Omental fat pad (tissue), 3 donors: ENCODE measurements at regions not wholly inside any gene's neighbourhood (a gene's known extent, or its start where the extent isn't known, plus 50 kb on each side); places are given as distances from the start of the nearest gene placed in this dataset.
"Not testable (repeated sequence)": the region's sequence is repeated elsewhere in the genome, so short reads cannot be mapped to it uniquely, and the experiment has no call there.

ENCODE experiments used
- ATAC-seq: fragments of 150-250 bp; one replicate; pipeline ENCODE4 v1.9.1; 2016; ENCODE audit warnings: mild to moderate bottlenecking, moderate library complexity; ENCODE audit not compliant: low FRiP score
- DNase-seq: peaks from one replicate; pipeline ENCODE4 v3.0.0-alpha.2; 2019; ENCODE audit warnings: low spot score
- TF ChIP-seq, protein P1 (sequence below), 3 donors: fragments of 450-650 bp; IDR thresholded peaks; one replicate each; pipeline ENCODE4 v1.5.1; 2016 to 2017; ENCODE audit warnings: antibody characterized with exemption in 3 of 3, mild to moderate bottlenecking in 3 of 3, moderate library complexity in 2 of 3

DNA sequence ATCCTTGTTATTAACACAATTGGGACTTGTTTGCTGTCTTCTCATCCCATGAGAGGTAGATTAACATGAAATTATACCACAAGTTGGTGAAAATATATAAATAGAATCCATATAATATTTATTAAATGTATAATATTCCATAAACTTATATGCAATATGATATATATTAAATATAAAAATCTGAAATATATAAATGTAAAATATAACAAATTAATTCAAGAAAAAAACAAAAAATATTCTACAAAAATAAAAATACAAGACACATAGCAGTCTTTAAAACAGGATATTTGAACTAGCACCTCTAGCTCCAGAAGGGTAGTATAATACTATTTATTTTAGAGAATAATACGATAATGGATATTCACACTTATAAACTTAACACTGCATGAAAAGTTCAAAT is 603.3 kb upstream of the FLRT2 start:
- no peak for DNase-seq
- no peak for ATAC-seq
- TF ChIP-seq, protein P1, sequence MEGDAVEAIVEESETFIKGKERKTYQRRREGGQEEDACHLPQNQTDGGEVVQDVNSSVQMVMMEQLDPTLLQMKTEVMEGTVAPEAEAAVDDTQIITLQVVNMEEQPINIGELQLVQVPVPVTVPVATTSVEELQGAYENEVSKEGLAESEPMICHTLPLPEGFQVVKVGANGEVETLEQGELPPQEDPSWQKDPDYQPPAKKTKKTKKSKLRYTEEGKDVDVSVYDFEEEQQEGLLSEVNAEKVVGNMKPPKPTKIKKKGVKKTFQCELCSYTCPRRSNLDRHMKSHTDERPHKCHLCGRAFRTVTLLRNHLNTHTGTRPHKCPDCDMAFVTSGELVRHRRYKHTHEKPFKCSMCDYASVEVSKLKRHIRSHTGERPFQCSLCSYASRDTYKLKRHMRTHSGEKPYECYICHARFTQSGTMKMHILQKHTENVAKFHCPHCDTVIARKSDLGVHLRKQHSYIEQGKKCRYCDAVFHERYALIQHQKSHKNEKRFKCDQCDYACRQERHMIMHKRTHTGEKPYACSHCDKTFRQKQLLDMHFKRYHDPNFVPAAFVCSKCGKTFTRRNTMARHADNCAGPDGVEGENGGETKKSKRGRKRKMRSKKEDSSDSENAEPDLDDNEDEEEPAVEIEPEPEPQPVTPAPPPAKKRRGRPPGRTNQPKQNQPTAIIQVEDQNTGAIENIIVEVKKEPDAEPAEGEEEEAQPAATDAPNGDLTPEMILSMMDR (IDR thresholded peaks at IDR 0.05): no peak

DNA sequence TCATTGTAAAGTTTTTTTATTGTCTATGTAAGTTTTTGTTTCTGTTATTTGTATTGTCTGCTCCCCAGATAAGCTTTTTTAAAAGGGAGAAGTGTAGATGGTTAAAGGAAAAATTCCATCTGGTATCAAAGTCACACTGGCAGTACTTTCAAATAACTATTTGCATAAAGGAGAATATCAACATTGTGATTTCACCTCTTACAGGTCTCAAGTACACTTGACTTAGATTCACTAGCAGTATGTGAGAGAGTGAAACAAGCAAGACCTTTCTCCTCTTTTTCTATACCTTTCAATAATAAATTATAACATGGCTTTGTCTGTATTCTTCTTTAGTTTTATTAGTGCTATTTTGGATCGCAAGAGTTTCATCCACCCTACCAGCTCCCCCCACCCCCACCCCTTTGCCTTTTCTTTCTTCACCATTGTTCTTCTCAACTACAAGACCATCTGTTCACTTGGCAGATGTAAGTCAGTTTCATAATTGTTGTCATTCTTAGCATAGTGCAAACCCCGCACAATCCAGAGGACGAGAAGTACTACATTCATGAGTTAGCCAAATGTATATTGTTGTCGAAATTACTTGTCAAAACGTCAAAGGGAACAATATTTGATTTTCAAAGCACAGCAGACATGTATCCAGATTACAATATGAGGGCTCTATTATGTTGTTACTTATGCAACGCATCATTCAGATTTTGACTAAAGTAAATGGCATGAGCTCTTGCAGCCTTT is 602.7 kb upstream of the FLRT2 start:
- TF ChIP-seq, protein P1 (IDR thresholded peaks at IDR 0.05): no peak
- no peak for ATAC-seq
- no peak for DNase-seq

- TF ChIP-seq, protein P1 (IDR thresholded peaks at IDR 0.05): no peak
- ATAC-seq (no peak), DNase-seq (no peak)
These were observed 600.9 kb upstream of the FLRT2 start for GRCh38 chr14:84929086-84929485.

- TF ChIP-seq, protein P1 (IDR thresholded peaks at IDR 0.05): no peak
- no peak for DNase-seq
- ATAC-seq: no peak
These were observed 600.1 kb upstream of the FLRT2 start for GRCh38 chr14:84929834-84930233.

DNA sequence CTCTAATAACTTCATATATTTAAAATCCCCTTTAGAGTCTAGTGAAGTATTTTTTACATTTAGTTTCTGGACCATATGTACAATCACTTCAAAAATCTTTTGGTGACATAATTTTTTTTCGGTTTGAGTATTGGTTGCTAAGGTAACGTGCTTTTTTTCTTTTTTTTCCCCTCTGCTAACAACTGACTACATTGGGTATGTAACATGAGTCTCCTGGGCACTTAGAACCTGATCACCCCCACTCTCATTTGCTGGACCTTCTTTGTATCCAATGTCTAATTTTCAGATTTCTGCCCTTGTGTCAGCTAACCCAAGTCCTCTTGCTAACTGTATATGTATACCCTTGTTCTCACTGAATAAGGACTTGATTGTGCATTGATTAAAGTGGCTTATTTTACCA is 592.9 kb upstream of the FLRT2 start:
- TF ChIP-seq, protein P1 (IDR thresholded peaks at IDR 0.05): no peak
- ATAC-seq (no peak), DNase-seq (no peak)

- no peak for ATAC-seq
- TF ChIP-seq, protein P1 (IDR thresholded peaks at IDR 0.05): no peak
- DNase-seq: no peak
These were observed 592.5 kb upstream of the FLRT2 start for GRCh38 chr14:84937449-84937848.

- DNase-seq, ATAC-seq: not testable (repeated sequence)
These were observed 585.0 kb upstream of the FLRT2 start for GRCh38 chr14:84944901-84945300.
